Right lung (tissue), 2 donors: ENCODE measurements at regions not wholly inside any gene's neighbourhood (a gene's known extent, or its start where the extent isn't known, plus 50 kb on each side); places are given as distances from the start of the nearest gene placed in this dataset.

Experiments
- DNase-seq, 2 donors: peaks; one replicate each; pipeline ENCODE4 v3.0.0-alpha.2; 2013

DNA sequence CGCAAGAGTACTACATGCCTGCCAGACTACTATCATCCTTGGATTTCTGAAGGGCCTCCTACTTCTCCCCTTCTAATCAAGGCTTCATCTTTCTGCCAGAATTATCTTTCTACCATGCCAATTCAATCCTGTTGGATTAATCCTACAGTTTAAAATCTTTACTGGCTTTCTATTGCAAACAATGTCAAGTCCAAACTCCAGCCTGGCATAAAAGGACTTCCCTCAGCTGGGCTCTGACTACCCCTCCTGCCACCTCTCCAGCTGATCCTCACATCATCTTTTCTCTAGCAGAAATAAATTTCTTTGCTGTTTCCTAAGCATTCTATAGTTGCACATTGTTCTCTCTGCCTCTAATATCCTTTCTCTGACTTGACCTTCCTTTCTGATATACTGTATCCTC is 119.7 kb upstream of the RAD23B start:
- no peak for DNase-seq

DNA sequence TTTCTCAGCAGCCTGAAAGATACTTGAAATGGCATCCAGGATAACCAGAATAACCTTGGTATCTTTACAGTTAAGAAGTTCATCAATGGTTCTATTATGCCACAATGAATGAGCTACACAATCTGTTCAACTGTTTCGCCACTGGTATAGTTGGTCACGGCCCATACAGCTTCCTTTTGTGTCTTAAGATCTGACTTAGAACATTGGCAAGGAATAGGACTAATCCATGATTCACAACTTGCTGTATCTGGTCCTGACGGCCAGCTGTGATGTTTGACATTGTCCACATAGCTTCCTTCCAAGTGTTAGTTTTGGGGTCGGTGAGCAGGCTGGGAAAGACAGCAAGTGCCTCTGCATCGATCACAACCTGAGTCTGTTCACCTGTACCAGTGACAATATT is 113.3 kb upstream of the RAD23B start:
- DNase-seq: no peak

DNA sequence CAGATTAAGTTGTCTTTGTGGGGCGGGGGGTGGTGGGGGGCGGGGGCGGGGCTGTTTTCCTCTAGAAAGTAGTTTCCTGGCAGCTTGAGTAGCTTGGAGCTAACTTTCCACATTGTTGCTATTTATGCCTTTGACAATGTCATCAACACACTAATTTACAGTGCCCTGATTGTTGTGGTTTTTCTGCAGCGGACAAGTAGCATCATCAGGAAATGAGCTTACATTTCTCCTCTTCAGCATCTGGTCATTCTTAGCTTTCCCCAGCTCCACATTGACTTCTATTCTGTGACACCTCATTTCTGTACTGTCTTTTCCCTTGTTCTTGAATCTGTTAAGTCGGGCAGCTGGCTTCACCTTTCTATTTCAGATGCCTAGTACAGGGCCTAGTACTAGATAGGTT is 112.3 kb upstream of the RAD23B start:
- no peak for DNase-seq

DNA sequence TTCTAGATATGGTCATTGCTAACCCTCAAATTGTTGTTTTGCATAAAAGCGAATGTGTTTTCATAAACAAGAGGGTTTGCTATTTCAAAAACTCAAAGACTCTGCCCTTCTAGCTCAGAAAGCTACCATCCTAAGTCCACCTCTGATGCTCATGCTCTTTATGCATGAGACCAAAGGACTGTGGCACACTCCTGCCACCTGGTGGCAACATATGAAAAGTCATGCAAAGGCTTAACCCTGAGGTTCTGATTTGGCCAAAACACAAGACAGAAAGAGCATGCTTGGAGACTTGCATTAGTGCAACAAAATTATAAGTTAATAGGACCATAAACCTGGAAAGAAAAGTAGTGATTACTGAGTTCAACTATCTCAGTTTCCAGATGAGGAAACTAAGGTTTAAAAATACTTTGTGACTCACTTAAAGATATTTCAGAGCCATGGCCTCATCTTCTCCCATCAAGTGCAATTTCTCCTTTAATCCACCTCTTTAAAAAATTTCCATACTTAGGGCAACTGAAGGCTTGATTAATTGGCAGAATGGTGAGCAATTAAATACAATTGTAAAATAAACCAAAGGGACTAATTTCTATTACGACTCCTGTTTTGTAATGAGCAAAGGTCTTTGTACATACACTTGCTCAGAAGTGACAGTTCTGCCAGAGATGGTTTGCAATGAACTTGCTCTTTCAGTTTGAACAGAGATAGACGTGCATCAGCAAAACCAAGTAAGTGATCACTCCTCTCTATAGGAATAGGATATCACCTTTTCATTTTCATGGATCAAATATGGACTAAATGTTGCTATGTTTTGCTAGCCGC is 110.7 kb upstream of the RAD23B start:
- peak; percentile 69 to 81 for DNase-seq

DNA sequence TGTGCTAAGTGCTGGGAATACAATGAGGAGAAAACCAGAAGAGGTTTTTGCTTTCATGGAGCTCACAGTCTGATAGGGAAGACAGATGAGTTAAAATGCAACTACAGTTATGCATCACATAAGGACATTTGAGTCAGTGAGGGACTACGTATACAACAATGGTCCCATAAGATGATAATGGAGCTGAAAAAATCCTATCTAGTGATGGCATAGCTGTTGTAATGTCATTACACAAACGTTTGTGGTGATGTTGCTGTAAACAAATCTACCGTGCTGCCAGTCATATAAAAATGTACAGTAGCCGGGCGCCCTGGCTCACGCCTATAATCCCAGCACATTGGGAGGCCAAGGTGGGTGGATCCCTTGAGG is 110.1 kb upstream of the RAD23B start:
- no peak for DNase-seq

DNA sequence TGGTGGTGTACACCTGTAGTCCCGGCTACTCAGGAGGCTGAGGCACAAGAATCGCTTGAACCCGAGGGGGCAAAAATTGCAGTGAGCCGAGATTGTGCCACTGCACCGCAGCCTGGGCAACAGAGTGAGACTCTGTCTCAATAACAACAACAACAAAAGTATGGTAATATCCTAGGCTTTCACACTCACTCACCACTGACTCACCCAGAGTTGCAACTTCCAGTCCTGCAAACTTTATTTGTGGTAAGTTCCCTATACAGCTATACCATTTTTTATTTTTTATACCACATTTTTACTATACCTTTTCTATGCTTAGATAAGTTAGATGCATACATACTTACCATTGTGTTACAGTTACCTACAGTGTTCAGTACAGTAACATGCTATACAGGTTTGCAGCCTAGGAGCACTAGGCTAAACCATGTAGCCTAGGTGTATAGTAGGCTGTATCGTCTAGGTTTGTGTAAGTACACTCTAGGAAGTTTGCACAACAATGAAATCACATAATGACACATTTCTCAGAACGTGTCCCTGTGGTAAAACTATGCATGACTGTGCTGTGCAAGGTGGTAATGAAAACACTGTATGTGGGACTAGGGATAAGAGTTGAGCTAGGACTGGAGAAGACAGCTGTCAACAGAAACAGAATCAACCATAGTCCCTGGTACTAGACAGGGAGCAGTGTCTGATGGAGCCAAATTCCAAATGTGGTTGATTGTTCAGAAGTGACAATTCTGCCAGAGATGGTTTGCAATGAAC is 109.5 kb upstream of the RAD23B start:
- no peak for DNase-seq

DNA sequence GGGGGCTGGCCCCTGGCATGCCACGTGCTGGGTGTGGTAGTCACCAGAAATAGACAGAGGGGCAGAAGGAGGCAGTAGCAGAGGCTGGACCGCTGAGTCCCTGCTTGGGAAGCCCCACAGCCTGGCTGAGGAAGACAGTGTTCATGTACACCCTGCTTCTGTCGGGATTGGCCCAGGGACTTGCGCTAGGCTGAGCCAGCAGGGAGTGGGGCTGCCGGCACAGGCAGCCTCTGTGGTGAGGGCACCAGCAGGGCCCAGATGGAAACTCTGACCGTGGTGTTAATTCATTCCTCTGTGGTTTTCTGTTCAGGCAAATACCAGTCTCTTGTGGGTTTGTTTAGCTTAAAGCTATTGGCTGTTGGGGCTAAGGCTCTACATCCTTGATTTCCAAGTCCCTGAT is 108.6 kb upstream of the RAD23B start:
- no peak for DNase-seq

DNA sequence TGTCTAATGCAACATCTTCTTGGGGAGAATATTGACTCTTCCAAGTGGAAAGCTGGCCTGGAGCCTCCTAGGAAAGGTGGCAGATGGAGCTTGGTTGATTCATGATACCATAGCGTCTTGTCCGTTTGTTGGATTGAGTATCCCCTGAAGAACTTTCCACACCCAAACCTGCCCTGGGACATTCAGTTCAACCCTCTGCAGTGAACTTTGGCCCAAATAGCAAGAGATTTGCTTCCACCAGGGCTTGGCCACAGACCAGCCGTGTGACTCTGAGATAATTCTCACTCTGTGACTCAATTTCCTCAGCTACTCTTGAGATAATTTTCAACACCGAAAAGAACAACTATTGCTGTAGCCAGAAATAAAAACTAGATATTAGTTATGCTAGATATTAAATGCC is 108.0 kb upstream of the RAD23B start:
- DNase-seq: no peak

DNA sequence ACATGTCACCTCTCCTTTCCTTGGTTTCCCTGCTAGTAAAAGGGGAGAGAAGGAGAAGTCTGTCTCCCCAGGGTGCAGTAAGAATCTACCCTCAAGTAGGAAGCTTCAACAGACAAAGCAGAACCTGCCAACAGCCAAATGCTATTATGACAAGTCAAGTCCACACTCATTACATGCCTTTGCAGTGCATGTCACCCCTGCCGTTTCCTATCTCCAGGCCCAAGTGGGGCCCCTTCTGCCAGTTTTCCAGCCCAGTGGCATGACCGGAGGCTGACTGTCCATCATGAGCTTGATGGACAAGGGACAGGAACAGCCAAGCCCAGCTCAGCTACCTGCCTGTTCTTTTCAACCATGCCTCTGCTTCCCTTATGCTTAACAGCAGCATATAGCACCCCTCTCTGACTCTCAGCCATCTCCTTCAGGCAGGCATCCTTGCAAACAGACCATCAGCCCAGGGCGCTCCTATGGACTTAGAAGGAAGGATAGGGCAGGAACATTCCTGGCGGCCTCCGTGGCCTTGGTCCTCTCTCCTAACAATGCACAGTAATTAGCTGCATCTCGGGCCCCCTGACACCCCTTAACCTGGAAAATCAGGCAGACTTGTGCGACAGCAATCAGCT is 107.2 kb upstream of the RAD23B start:
- DNase-seq: no peak

DNA sequence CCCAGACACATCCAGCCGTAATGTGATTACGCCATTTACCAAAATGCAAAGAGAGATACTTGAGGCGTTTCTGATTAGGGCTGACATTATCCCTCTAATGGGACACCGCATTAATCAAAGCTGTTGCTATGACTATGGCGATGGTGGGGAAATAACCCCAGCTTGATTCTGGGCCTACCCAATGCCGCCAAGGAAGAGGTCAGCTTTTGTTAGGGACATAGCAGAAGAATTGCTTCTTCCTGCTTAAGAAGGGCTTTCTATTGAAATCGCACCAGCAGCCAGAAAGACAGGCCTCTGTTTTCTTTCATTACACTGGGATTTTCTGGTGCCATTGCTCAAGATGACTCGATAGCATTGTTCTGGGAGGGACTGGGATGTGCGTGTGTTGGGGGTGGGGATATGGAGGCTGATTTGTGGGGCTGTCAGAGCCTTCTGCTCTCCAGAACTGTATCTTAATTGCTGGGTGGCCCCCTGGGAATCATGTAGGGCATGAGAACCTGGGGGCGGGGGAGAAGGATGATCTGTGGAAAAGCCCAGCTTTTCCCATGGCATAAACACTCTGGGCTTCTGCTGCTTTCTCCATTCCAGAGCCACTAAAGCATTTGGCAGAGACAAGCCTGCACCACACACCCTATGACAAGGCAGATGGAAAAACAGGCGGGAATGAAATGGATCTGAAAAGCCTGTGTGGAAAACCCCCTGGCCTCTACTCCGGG is 106.5 kb upstream of the RAD23B start:
- no peak for DNase-seq

DNA sequence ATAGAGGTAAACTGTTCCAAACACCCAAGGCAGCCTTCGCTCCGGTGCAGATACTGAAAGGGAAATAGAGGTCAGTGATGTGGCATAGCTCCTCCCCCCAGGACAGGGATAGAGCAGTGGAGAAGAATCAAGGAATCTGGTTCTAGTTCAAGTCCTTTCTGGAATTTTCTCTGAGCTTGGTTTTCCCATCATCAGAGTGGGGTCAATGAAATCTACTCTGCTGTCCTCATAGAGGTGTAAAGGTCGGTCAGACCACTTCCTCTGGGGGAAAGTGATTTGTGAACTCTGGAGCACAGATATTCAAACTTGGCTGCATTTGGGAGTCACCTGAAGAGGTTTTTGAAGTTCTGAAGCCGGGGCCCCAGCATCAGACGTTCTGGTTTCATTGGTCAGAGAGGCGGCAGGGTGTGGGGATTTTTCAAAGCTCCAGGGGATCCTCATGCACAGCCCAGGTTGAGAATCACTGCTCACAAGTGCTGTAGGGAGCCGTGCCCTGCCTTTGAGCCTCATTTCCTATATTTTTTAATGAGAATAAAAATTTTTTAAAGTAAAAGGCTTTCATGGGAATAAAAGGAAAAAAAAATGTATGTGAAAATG is 105.7 kb upstream of the RAD23B start:
- no peak for DNase-seq

DNA sequence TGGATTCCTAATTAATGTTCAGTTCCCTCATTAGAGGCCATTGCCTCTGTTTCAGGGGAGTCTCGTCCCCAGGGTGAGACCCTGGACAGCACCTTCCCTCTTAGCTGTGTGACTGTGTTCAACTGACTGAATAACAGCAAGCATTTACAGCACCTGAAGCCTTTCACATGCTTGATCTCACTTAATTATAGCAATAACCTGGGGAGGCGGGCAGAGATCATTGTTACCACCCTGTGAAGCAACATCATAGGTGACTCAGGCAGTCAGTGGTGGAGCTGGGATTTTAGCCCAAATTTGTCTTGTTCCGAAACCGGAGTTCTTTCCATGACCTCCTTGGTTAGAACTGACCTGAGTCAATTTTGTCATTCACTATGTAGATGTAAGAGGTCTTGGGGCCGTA is 105.2 kb upstream of the RAD23B start:
- DNase-seq: no peak

DNA sequence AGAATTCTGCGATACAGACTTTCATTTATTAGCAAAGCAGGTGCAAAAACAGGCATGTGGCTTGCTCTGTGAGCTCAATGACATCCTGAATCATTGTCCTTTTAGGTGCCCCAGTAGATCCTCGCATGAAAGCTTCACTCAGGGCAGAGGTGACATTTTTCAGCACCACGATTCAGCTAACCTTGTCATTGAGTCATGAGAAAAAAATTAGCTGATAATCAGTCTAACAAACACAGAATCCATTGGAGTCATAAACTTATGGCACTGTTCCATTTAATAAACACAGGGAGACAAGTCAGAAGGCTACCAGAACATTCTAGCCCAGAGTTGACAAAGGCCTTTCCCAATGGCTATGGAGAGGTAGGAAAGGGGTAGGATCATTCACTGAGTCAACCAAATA is 104.8 kb upstream of the RAD23B start:
- DNase-seq: no peak

DNA sequence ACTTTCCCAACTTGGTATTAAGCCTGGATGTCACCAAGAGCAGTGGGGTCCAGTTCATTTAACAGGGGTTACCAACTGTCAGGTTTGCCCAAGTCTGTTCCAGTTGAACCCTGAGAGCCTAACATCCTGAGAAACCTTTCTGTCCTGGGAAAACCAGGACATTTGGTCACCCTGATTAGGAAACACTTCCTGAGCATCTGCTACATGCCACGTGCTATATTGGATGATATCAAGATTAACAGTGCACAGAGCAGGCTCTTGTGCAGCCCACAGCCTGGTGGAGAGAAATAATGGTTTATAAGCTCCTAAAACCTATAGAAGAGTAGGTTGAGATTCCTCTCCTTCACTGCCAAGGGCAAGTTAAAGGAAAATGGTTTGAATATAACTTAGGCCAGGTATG is 102.9 kb upstream of the RAD23B start:
- no peak for DNase-seq

DNA sequence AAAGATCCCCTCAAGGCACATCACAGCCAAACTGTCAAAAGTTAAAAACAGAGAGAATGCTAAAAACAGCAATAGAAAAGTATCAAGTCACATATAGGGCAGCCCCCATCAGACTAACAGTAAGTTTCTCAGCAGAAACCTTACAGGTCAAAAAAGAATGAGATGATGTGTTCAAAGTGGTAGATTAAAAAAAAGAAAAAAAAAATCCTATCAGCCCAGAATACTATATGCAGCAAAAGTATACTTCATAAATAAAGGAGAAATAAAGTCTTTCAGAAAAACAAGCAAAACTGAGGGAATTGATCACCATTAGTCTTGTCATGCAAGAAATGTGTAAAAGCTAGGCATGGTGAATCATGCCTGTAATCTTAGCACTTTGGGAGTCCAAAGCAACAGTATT is 99.9 kb upstream of the RAD23B start:
- DNase-seq: no peak

DNA sequence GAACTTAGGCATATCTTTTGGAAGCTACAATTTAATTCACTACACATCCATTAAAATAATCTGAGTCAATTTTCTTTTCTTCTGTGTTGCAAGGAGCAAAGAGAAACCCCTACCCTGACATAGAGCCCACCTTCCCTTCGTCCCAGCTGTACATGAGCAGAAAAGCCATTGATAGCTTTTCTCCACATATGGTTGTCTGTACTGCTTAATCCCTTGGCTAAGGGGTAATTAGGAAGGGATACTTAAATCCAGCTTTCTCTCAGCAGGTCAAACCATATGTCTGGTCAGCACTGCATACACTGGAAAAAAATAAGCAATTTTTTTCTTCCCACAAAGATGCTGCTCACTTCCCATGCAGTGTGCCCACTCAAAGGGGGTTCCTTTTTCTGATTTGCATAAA is 94.7 kb upstream of the RAD23B start:
- DNase-seq: no peak

DNA sequence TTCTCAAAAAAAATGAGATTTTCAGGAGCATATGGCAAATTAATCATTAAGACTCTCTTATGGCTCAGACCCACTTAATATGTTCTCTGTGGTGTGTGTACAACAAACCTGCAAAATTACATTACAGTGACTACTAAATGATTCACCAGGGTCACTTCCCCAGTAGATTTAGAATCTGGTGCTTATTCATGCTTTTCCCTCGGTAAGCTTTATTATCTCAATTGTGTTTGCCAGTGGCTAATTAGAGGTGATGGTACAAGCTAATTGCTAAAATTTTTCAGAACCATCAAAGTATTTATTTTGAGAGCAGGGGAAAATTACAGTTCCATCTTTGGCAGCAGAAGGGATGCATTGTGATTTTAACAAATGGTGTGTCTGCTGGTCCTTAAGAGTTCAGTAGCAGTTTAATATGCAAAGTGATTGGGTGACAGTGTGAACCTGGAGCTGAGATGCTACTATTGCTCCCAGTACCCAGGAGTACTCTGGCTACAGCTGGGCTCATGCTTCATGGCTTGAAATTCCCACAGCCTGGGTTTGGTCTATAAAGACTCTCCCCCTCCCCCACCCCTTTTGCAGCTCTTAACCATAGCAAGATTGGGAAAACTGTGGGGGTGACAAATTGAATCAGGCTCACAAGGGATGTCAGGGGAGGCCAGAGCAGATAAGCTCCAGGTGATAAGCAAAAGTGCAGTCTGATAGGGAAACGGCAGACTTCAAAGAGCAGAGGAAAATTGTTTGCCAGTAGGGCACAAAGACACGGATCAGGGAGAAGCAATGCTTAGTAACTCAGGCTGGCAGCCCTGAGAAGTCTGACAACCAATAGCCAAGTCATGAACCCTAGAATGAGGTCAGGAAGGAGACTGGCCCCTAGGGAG is 92.8 kb upstream of the RAD23B start:
- DNase-seq: no peak

DNA sequence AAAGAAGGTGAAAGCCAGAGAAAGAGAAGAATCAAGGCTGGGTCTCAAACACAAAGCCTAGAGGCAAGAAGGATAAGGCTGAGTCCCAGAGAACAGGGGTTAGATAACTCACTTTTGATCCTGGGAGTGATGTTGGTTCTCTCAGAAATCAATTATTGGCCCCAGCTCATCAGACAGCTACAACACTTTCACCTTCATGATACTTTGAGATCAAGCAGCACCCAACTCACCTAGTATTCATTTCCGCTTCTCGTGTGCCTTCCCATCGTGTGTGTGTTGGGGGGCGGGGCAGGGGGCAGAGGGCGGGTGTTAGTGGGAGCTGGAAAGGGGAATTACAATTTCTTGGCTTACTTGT is 92.2 kb upstream of the RAD23B start:
- DNase-seq: no peak

DNA sequence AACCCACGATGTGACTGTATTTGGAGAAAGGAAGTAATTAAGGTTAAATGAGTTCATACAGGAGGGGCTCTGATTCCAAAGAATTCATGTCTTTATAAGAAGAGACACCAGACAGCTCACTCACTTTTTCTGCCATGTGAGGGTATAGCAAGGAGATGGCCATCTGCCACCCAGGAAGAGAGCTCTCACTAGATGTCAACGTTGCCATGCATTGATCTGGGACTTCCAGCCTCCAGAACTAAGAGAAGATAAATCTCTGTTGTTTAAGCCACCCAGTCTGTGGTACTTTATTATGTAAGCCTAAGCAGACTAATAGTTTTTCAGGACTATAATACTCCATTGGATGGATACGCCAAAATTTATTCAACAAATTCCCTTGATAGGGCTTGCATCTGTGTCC is 89.8 kb upstream of the RAD23B start:
- no peak for DNase-seq

DNA sequence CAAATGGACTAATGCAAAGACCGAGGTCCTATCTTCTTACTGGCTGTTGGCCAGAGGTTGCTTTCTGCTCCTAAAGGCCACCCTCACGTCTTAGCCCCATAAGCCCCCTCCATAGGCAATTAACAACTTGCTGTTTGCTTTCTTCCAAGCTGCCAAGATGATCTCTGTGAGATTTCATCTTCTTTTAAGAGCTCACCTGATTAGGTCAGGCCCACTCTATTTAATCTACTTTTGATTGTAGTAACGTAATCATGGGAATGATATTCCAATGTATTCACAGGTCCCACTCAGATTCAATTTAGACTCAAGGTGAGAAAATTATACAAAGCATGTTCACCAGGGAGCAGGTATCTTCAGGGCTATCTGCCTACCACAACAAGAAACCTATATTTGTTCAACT is 84.4 kb upstream of the RAD23B start:
- no peak for DNase-seq

DNA sequence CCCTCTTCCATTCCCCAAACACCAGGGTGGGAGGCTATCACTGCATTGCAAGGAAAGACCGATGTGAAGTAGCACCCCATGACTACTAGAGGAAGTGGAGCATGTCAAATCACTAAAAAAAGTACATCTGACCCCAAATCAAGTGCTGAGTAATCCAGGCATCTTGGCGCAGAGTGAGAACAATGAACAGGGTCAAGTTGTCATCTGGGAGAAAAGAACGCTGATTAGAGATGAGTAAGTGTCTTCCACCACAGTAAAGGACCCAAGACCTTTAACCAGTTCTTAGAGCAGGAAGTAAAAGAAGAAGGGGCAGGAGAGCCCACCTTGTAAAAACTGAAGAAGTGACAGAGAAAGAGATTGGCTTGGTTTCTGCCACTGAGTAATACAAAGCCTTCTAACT is 75.0 kb upstream of the RAD23B start:
- DNase-seq: no peak
